ENCODE measurements at regions not wholly inside any gene's neighbourhood (a gene's known extent, or its start where the extent isn't known, plus 50 kb on each side); places are given as distances from the start of the nearest gene placed in this dataset.

GRCh38 chr10:121099181-121099580, 248.0 kb downstream of the WDR11 start:
- DNase-seq (ENCODE audit: low read depth in 2 of 2), result no peak

GRCh38 chr10:121099592-121099991, 248.4 kb downstream of the WDR11 start:
- DNase-seq (ENCODE audit: low read depth in 2 of 2), result no peak

- DNase-seq (ENCODE audit: low read depth in 2 of 2), result no peak
These were observed 250.4 kb downstream of the WDR11 start for GRCh38 chr10:121101561-121101960.

- no peak for DNase-seq (ENCODE audit: low read depth in 2 of 2)
These were observed 251.5 kb downstream of the WDR11 start for GRCh38 chr10:121102706-121103105.

GRCh38 chr10:121104476-121105111, 253.4 kb downstream of the WDR11 start:
- DNase-seq (ENCODE audit: low read depth in 2 of 2), result no peak

GRCh38 chr10:121106611-121107010, 255.4 kb downstream of the WDR11 start:
- DNase-seq (ENCODE audit: low read depth in 2 of 2), result no peak

GRCh38 chr10:121108051-121108450, 256.9 kb downstream of the WDR11 start:
- no peak for DNase-seq (ENCODE audit: low read depth in 2 of 2)

GRCh38 chr10:121110369-121110768, 259.2 kb downstream of the WDR11 start:
- DNase-seq (ENCODE audit: low read depth in 2 of 2), result no peak

GRCh38 chr10:121112136-121112535, 261.0 kb downstream of the WDR11 start:
- no peak for DNase-seq (ENCODE audit: low read depth in 2 of 2)

GRCh38 chr10:121112579-121113384, 261.6 kb downstream of the WDR11 start:
- no peak for DNase-seq (ENCODE audit: low read depth in 2 of 2)

GRCh38 chr10:121113385-121113696, 262.2 kb downstream of the WDR11 start:
- DNase-seq (ENCODE audit: low read depth in 2 of 2), result no peak

GRCh38 chr10:121113911-121114310, 262.7 kb downstream of the WDR11 start:
- no peak for DNase-seq (ENCODE audit: low read depth in 2 of 2)

- no peak for DNase-seq (ENCODE audit: low read depth in 2 of 2)
These were observed 264.0 kb downstream of the WDR11 start for GRCh38 chr10:121115154-121115553.

GRCh38 chr10:121121462-121121861, 270.3 kb downstream of the WDR11 start:
- DNase-seq (ENCODE audit: low read depth in 2 of 2), result no peak

GRCh38 chr10:121127151-121127906, 276.2 kb downstream of the WDR11 start:
- no peak for DNase-seq (ENCODE audit: low read depth in 2 of 2)

GRCh38 chr10:121128164-121128563, 277.0 kb downstream of the WDR11 start:
- no peak for DNase-seq (ENCODE audit: low read depth in 2 of 2)

GRCh38 chr10:121129266-121129665, 278.1 kb downstream of the WDR11 start:
- DNase-seq (ENCODE audit: low read depth in 2 of 2), result no peak

- DNase-seq (ENCODE audit: low read depth in 2 of 2), result no peak
These were observed 279.2 kb downstream of the WDR11 start for GRCh38 chr10:121130382-121130781.

- DNase-seq (ENCODE audit: low read depth in 2 of 2), result no peak
These were observed 279.9 kb downstream of the WDR11 start for GRCh38 chr10:121131014-121131413.

- no peak for DNase-seq (ENCODE audit: low read depth in 2 of 2)
These were observed 280.5 kb downstream of the WDR11 start for GRCh38 chr10:121131426-121132265.

- DNase-seq (ENCODE audit: low read depth in 2 of 2), result no peak
These were observed 281.1 kb downstream of the WDR11 start for GRCh38 chr10:121132273-121132672.

- DNase-seq (ENCODE audit: low read depth in 2 of 2), result no peak
These were observed 282.7 kb downstream of the WDR11 start for GRCh38 chr10:121133901-121134300.

All from activated CD4-positive, alpha-beta T cell treated with anti-CD3 and anti-CD28 coated beads for 24 hours (primary cell).